Heart right ventricle (tissue), 16 donors: ENCODE measurements at regions not wholly inside any gene's neighbourhood (a gene's known extent, or its start where the extent isn't known, plus 50 kb on each side); places are given as distances from the start of the nearest gene placed in this dataset.

Experiments
- ATAC-seq, 8 donors: fragments of 200-7000 bp; cut with Tn5 transposase; one replicate each; pipeline ENCODE4 v1.9.1; 2020; ENCODE audit warnings: mild to moderate bottlenecking in 8 of 8, moderate library complexity in 8 of 8, moderate number of reproducible peaks in 1 of 8
- DNase-seq, 2 donors: peaks; one replicate each; pipeline ENCODE4 v3.0.0-alpha.2; 2020
- H3K27ac ChIP-seq, 10 donors: fragments of 200-600 bp; sonication (generic) in 2 of 10; one replicate each; pipeline versions ENCODE4 v1.5.0 to v1.8.0; 2020 to 2022; ENCODE audit warnings: mild to moderate bottlenecking in 3 of 10
- H3K27me3 ChIP-seq, 7 donors: fragments of 200-600 bp; one replicate each; pipeline ENCODE4 v1.8.0; 2021 to 2022; ENCODE audit warnings: mild to moderate bottlenecking in 2 of 7
- H3K36me3 ChIP-seq, 9 donors: fragments of 200-600 bp; sonication (generic) in 1 of 9; one replicate each; pipeline versions ENCODE4 v1.5.0 to v1.8.0; 2020 to 2022; ENCODE audit warnings: mild to moderate bottlenecking in 2 of 9
- H3K4me1 ChIP-seq, 9 donors: fragments of 200-600 bp; sonication (generic) in 1 of 9; one replicate each; pipeline versions ENCODE4 v1.5.0 to v1.8.0; 2020 to 2022; ENCODE audit warnings: mild to moderate bottlenecking in 4 of 9
- H3K4me3 ChIP-seq, 10 donors: fragments of 200-600 bp; sonication (generic) in 2 of 10; one replicate each; pipeline versions ENCODE4 v1.5.0 to v1.8.0; 2020 to 2022; ENCODE audit warnings: mild to moderate bottlenecking in 7 of 10, moderate library complexity in 2 of 10
- H3K9me3 ChIP-seq, 11 donors: fragments of 200-600 bp in 10 of 11; sonication (generic) in 2 of 11; one replicate each; pipeline versions ENCODE4 v1.5.0 to v1.8.0; 2013 to 2022; ENCODE audit warnings: mild to moderate bottlenecking in 2 of 11, control low read depth in 1 of 11, moderate library complexity in 1 of 11
- CTCF ChIP-seq, 9 donors: fragments of 200-600 bp; sonication (generic) in 2 of 9; IDR thresholded peaks; one replicate each; pipeline versions ENCODE4 v1.5.0 to v1.8.0; 2021 to 2022; ENCODE audit warnings: antibody characterized with exemption in 9 of 9, mild to moderate bottlenecking in 5 of 9, moderate library complexity in 1 of 9
- WGBS, 2 donors: extraction: QIAGEN DNeasy Blood & Tissue Kit; methylation state at CpG; one replicate each; pipeline ENCODE4 v1.1.7; 2013; ENCODE audit warnings: inconsistent platforms in 1 of 2; 5-methylcytosine and 5-hydroxymethylcytosine counted together
- intact Hi-C, 10 donors: fragments of 100-400 bp; cut with DNase I; formaldehyde crosslinking; loops; one replicate each; pipeline versions ENCODE4 v1.11.1 to v1.14.2; 2022
- donor health status: Arrhythmogenic right ventricular cardiomyopathy.
- donor health status: ischemic (EF 13 %, LVEDD 7.1; RV severe dilation, severe dysfunction).
- donor health status: healthy with polysubstance abuse.
- donor health status: DM: no; HTN: yes; CAD: no.
- donor health status: DM: no; HTN: no; CAD: no.
- donor health status: ischemic (EF 25% LVEDD 6.9; RV normal size, moderate dysfunction).
- donor health status: ischemic (EF 25% LVEDD 5.7; RV mildly dilated, moderate dysfunction).
- donor health status: healthy.
- donor health status: DM: yes; HTN: yes; CAD: no.
- donor health status: Ischemic cardiomyopathy.
- donor health status: ischemic (EF 35%, LVEDD 5.7; RV mildly dilated, moderate dysfunction).
- donor health status: nonischemic (EF 11% LVEDD 7.7; RV severe dilation, severe dysfunction).
- donor health status: DM: yes; HTN: yes; CAD: no.
- donor health status: PGD.
- donor health status: ischemic (EF 29% LVEDD 5.4; RV normal size, mild dysfunction).
- donor health status: nonischemic (EF 23%, LVEDD 6.1; RV moderate dilation, normal function).

GRCh38 chr15:70254311-70254869 lies 156.7 kb upstream of the TLE3 start:
- H3K4me1 ChIP-seq: peaks cover 0 to 25% (median 11%) of the 10 kb centered on the region in 9 donors
- WGBS, 2 donors: 77% methylated on average over 19 of the region's 19 CpGs
- H3K27me3 ChIP-seq: peaks cover 0 to 34% (median 7%) of the 10 kb centered on the region in 7 donors
- no peak overlapping the region for H3K4me3 ChIP-seq
- no peak overlapping the region for H3K27ac ChIP-seq
- no peak for ATAC-seq
- intact Hi-C loops: no loop called here
- H3K9me3 ChIP-seq: no peaks in the 10 kb centered on the region
- TF ChIP-seq CTCF (IDR thresholded peaks at IDR 0.05): no peak
- no peaks in the 10 kb centered on the region for H3K36me3 ChIP-seq
- no peak for DNase-seq

DNA sequence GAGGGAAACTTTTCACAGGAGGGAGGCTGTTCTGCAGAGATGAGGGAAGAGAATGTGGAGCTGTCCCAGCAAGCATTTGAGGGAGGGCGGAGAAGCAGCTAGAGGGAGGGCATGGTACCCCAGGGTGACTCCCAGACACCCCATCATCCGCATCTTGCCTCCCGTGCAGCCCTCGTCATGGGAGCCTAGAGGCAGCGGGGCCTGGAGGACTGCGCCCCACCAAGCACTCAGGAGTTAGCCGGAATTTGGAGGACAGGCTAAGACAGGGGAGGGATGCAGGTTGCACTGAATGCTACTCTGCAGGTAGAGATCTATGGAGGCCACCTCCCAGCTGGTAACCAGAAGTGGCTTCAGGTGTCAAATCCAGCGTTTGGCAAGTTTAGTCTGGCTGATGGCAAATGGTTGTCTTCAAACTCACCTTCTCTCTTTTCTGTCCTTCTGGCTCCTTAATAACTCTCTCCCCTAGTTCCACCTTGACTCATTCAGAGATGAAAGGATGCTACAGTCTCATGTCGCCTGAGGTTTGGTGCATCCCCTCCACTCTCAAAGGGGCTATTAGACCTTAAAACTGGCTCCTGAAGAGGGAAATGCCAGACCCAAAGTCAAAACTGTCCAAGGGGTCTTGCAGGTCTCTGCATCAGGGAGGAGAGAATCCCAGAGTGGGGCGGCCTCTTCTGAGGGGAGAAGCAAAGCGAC lies 155.9 kb upstream of the TLE3 start:
- H3K9me3 ChIP-seq: no peaks in the 10 kb centered on the region
- H3K4me3 ChIP-seq: no peak overlapping the region
- peaks cover 0 to 17% (median 3%) of the 10 kb centered on the region in 9 donors for H3K4me1 ChIP-seq
- no peak for TF ChIP-seq CTCF (IDR thresholded peaks at IDR 0.05)
- intact Hi-C loops: no loop called here
- no peaks in the 10 kb centered on the region for H3K36me3 ChIP-seq
- DNase-seq (no peak), ATAC-seq (no peak)
- H3K27ac ChIP-seq: no peak overlapping the region
- H3K27me3 ChIP-seq: peaks cover 0 to 32% (median 7%) of the 10 kb centered on the region in 7 donors
- 95 to 96% methylated on average over 11 of the region's 11 CpGs for WGBS, 2 donors

- peaks cover 0 to 15% (median 0%) of the 10 kb centered on the region in 9 donors for H3K4me1 ChIP-seq
- H3K4me3 ChIP-seq: no peak overlapping the region
- ATAC-seq (no peak), DNase-seq (no peak)
- no peak for TF ChIP-seq CTCF (IDR thresholded peaks at IDR 0.05)
- H3K27me3 ChIP-seq: peaks cover 0 to 25% (median under 1%) of the 10 kb centered on the region in 7 donors
- H3K9me3 ChIP-seq: no peaks in the 10 kb centered on the region
- intact Hi-C loops: no loop called here
- no peaks in the 10 kb centered on the region for H3K36me3 ChIP-seq
- WGBS, 2 donors: 94 to 97% methylated on average over 7 of the region's 7 CpGs
- H3K27ac ChIP-seq: no peak overlapping the region
Observed at GRCh38 chr15:70252951-70253320, 155.2 kb upstream of the TLE3 start.

GRCh38 chr15:70252056-70252950 lies 154.6 kb upstream of the TLE3 start:
- no peak for TF ChIP-seq CTCF (IDR thresholded peaks at IDR 0.05)
- intact Hi-C loops: no loop called here
- Histone ChIP-seq H3K36me3 (no peaks in the 10 kb centered on the region), H3K27ac (no peak overlapping the region), H3K4me3 (no peak overlapping the region), H3K9me3 (no peaks in the 10 kb centered on the region), H3K27me3 (peaks cover 0 to 21% (median 0%) of the 10 kb centered on the region in 7 donors), H3K4me1 (peaks cover 0 to 10% (median 0%) of the 10 kb centered on the region in 9 donors)
- ATAC-seq (no peak), DNase-seq (no peak)
- 93% methylated on average over 21 of the region's 21 CpGs for WGBS, 2 donors
